ENCODE measurements at regions not wholly inside any gene's neighbourhood (a gene's known extent, or its start where the extent isn't known, plus 50 kb on each side); places are given as distances from the start of the nearest gene placed in this dataset.
A peak's percentile ranks its signal among the peaks of the same experiment; 100 is the strongest.
"Not testable (repeated sequence)": the region's sequence is repeated elsewhere in the genome, so short reads cannot be mapped to it uniquely, and the experiment has no call there.

DNA sequence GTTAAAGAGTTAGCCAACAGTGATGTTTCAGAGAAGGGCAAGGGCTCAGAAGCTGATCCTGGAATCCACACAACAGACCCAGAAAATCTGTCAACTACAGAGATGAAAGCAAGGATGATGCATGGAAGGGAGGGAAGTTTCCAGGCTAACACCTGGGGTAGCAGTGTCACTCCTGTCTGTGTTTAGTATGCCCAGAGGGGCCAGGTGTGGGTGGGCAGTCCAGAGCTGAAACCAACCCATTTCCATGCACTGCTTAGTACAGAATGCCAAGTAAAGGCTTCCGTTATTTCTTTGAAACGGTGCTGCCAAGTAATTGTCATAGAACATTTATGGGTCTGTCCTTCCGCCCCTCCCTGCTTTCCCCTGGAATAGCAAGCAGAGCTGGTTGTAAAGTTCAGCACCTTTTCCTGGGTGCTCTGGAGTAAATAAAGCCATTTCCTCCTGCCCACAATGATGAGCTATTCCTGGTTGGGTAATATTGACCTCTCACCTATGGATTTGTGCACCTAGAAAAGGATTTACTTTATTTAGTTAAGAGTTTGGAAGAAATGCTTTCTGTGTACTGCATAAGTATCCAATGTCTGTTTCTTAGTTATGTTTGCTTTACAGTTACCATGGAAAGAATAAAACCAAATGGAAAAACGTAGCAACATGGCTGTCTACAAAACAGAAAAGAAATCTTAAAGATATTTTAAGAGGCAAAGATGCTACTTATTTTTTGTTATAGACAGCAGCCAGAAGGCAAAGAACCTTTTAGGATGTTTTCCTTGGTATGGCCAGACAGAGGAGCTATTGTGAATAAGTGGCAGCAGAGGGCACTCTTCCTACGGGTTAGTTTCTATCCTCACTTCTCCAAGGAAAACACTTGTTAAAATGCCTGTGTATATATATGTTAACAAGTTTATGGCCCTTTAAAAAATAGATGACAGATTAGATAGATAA lies 71.7 kb downstream of the PRR15 start:
- not testable (repeated sequence) for TF ChIP-seq POLR2A (IDR thresholded peaks at IDR 0.05; ENCODE audit: control extremely low read depth in 1 of 2, low read depth in 2 of 2, low read length in 2 of 2); EP300 (IDR thresholded peaks at IDR 0.05; ENCODE audit: borderline replicate concordance in 1 of 2, low read depth in 2 of 2, low read length in 2 of 2); CREB1 (IDR thresholded peaks at IDR 0.05); GABPA (IDR thresholded peaks at IDR 0.05; ENCODE audit: borderline replicate concordance, insufficient read depth, low read length); TAF1 (IDR thresholded peaks at IDR 0.05; ENCODE audit: low read depth, low read length); TCF12 (IDR thresholded peaks at IDR 0.05; ENCODE audit: low read depth, low read length); CEBPB (IDR thresholded peaks at IDR 0.05; ENCODE audit: low read depth, low read length)
- TF ChIP-seq, protein P1, sequence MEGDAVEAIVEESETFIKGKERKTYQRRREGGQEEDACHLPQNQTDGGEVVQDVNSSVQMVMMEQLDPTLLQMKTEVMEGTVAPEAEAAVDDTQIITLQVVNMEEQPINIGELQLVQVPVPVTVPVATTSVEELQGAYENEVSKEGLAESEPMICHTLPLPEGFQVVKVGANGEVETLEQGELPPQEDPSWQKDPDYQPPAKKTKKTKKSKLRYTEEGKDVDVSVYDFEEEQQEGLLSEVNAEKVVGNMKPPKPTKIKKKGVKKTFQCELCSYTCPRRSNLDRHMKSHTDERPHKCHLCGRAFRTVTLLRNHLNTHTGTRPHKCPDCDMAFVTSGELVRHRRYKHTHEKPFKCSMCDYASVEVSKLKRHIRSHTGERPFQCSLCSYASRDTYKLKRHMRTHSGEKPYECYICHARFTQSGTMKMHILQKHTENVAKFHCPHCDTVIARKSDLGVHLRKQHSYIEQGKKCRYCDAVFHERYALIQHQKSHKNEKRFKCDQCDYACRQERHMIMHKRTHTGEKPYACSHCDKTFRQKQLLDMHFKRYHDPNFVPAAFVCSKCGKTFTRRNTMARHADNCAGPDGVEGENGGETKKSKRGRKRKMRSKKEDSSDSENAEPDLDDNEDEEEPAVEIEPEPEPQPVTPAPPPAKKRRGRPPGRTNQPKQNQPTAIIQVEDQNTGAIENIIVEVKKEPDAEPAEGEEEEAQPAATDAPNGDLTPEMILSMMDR (IDR thresholded peaks at IDR 0.05; ENCODE audit: control extremely low read depth in 1 of 3, insufficient read depth in 1 of 3, low read depth in 1 of 3, low read length in 3 of 3): peak in 2 of 3 experiments; percentile 49 to 60; a peak in 3 of 4 replicates
- TF ChIP-seq, protein P2, sequence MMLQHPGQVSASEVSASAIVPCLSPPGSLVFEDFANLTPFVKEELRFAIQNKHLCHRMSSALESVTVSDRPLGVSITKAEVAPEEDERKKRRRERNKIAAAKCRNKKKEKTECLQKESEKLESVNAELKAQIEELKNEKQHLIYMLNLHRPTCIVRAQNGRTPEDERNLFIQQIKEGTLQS (IDR thresholded peaks at IDR 0.05; ENCODE audit: insufficient read depth, low read depth, low read length): not testable (repeated sequence)
